Choroid plexus epithelial cell (primary cell): ENCODE measurements at regions not wholly inside any gene's neighbourhood (a gene's known extent, or its start where the extent isn't known, plus 50 kb on each side); places are given as distances from the start of the nearest gene placed in this dataset.

Source experiments
- DNase-seq: peaks from one replicate; pipeline ENCODE4 v3.0.0-alpha.2; 2010; ENCODE audit warnings: low read depth
- H3K4me3 ChIP-seq: 2 replicates; pipeline ENCODE4 v1.5.1; 2011; ENCODE audit warnings: low read depth, mild to moderate bottlenecking, control low read depth, low read length, moderate library complexity
- CTCF ChIP-seq: conservative IDR thresholded peaks from 2 replicates; pipeline ENCODE4 v1.5.1; 2011; ENCODE audit warnings: low read depth, mild to moderate bottlenecking, control low read depth, inconsistent platforms, low read length, moderate library complexity

DNA sequence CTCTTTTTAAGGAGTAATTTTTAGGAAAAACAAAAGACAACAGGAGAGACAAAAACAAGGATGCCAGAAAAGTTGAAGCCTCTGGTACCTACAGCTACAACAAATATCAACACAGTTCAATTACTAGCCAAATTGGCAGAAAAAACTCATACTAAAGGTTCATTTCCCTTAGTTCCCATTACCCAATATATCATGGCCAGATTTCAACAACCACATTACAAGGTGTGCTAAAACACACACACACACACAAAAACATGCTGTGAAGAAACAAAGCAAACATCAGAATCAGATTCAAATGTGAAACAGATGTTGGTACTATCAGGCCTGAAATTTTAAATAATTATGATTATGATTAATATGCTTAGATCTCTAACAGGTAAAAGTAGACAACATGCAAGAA, 272.7 kb upstream of the CLEC14A start:
- no peak for TF ChIP-seq CTCF
- no peak for DNase-seq
- no peak overlapping the region for H3K4me3 ChIP-seq

DNA sequence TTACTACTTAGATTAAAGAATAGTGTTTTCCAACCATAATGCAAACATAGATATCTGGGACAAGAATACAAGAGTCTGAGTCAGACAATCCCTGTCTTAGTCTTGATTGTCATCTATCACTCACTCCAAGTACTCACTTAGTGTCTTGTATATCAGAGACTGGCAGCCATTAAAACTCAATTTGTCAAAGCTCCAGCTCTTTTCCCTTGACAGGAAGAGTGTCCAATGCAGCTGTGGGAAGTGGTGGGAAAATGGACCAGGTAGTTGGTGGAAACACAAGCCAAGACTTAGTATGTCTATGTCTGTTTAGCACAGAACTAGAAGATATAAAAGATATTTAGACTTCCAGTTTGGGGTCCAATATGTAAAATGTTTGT, 271.6 kb upstream of the CLEC14A start:
- H3K4me3 ChIP-seq = no peak overlapping the region
- DNase-seq = no peak
- no peak for TF ChIP-seq CTCF

DNA sequence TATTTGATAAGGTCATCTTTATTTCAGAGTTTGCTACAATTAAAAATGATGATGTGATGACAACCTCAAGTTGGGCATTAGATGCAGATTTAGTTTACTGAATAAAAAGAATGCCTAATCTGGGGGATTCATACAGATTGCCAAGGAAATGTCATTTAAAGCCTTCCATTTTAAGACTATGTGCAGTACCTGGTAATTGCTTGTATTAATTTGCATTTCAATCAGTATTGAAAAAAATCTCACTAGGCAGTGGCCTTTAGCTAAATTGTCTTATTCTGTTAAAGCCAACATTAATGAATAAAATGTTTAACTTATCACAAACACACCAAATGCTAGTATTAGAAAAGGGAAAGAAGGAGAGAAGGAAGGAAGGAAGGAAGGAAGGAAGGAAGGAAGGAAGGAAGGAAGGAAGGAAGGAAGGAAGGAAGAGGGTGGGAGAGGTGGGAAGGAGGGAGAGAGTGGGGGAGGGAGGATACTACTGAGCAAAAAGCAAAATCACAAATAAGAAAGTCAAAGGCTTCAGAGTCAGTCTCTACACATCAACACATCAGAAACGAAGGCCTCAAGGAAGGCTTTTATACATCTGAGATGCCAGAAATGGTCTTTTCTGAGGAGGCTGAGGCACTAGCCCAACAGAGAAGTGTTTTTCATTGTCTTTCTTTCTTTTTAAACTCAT, 271.1 kb upstream of the CLEC14A start:
- H3K4me3 ChIP-seq = no peak overlapping the region
- TF ChIP-seq CTCF = no peak
- DNase-seq = no peak

DNA sequence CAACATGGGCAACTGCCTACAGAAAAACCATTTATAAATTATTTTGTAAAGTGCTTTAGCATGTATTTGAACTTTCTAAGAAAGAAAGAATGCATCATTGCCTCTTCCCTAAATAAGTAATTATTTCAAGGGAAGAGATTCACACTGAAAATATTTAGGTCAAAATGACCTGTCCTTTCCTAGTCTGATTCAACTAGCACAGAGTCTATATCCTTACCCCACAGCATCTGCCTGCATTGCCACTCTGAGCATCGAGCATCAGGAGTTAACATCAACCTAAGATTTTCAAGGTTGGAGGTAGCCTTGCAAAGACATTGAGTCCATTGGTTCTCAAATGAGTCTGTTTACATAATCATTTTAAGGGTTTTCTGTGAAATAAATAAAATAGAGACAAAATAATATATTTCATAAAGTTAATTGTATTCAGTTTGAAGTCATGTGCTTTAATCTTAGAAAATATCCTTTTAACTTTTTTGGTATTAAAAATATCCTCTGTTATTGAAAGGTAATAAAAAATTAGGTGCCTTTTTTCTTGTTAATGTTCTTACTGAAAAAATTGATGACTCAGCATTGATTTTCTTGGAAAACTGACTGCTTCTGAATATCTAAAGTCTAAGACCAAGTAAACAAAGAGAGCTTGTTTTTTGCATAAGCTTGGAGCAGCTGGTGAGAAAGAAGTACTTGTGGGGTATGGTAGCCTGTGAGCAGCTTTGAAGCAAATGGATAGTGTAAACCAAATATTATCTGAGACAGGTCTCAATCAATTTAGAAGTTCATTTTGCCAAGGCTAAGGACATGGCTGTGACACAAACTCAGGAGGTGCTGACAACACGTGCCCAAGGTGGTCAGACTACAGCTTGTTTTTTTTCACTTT, 269.0 kb upstream of the CLEC14A start:
- no peak for DNase-seq
- TF ChIP-seq CTCF = no peak
- H3K4me3 ChIP-seq = no peak overlapping the region

GRCh38 chr14:38522724-38523123, 266.8 kb upstream of the CLEC14A start:
- no peak for DNase-seq
- H3K4me3 ChIP-seq = no peak overlapping the region
- no peak for TF ChIP-seq CTCF

DNA sequence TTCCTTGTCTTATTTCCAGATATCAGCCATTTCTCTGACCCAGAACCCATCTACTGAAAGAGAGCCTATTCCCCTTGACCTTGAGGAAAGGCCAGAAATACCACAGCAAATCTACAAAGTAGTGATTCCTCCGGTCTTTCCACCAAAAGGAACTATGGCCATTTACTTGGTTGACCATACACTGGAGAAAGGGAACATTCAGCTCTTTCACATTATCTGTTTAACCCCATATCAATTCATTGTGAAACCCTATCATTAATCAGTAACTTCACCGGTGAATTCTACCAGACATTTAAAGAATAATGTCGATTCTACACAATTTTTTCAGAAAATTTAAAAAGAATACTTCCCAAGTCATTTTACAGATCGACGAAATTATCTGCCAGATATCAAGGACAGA, 265.7 kb upstream of the CLEC14A start:
- TF ChIP-seq CTCF = no peak
- DNase-seq = no peak
- no peak overlapping the region for H3K4me3 ChIP-seq
